ENCODE measurements at regions not wholly inside any gene's neighbourhood (a gene's known extent, or its start where the extent isn't known, plus 50 kb on each side); places are given as distances from the start of the nearest gene placed in this dataset.

GRCh38 chr7:79732535-79732934 is 279.1 kb upstream of the MAGI2 start:
- BruUV-seq (replicated peaks) = no TSS peak
- intact Hi-C loops (cut with micrococcal nuclease) = no loop called here
- TF ChIP-seq EZH2phosphoT487 (IDR thresholded peaks at IDR 0.05; ENCODE audit: borderline replicate concordance, low read length) (no peak), EZH2 (IDR thresholded peaks at IDR 0.05; ENCODE audit: low read length, unreplicated experiment) (no peak)
- TF ChIP-seq, protein P1, sequence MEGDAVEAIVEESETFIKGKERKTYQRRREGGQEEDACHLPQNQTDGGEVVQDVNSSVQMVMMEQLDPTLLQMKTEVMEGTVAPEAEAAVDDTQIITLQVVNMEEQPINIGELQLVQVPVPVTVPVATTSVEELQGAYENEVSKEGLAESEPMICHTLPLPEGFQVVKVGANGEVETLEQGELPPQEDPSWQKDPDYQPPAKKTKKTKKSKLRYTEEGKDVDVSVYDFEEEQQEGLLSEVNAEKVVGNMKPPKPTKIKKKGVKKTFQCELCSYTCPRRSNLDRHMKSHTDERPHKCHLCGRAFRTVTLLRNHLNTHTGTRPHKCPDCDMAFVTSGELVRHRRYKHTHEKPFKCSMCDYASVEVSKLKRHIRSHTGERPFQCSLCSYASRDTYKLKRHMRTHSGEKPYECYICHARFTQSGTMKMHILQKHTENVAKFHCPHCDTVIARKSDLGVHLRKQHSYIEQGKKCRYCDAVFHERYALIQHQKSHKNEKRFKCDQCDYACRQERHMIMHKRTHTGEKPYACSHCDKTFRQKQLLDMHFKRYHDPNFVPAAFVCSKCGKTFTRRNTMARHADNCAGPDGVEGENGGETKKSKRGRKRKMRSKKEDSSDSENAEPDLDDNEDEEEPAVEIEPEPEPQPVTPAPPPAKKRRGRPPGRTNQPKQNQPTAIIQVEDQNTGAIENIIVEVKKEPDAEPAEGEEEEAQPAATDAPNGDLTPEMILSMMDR (conservative IDR thresholded peaks at IDR 0.05; ENCODE audit: low read depth, low read length) = no peak
- POLR2A ChIA-PET (ENCODE audit: unreplicated experiment) = no interaction called here
- Histone ChIP-seq H3K9me2 (replicated peaks; ENCODE audit: low read length) (no peaks in the 10 kb centered on the region), H3K9ac (ENCODE audit: low read length) (no peak overlapping the region), H3K27ac (ENCODE audit: low read length) (no peak overlapping the region), H3K79me2 (ENCODE audit: low read length) (no peaks in the 10 kb centered on the region), H3K36me3 (ENCODE audit: low read depth, low read length) (no peaks in the 10 kb centered on the region; the same call in 1 of the 2 replicates), H4K20me1 (ENCODE audit: low read length) (no peaks in the 10 kb centered on the region), H3K9me3 (ENCODE audit: low read length) (peaks cover 9% of the 10 kb centered on the region; the same call in 1 of the 2 replicates), H3K4me1 (ENCODE audit: insufficient read depth, low read length) (no peaks in the 10 kb centered on the region), H3K4me2 (ENCODE audit: low read length) (no peak overlapping the region), H3K27me3 (ENCODE audit: low read length) (no peaks in the 10 kb centered on the region), H2AFZ (ENCODE audit: low read length) (no peak overlapping the region), H3K4me3 (ENCODE audit: low read length) (no peak overlapping the region), H3F3A (ENCODE audit: low read length, unreplicated experiment) (no peaks in the 10 kb centered on the region)
- DNase-seq = no peak
- no peak for ATAC-seq
- CTCF ChIA-PET = interaction anchor here (0.6 kb wide), 1 partner anchor 38 kb away, joined by 5 read pairs; no protein-coding TSS in a partner anchor

GRCh38 chr7:79730971-79731370 is 277.5 kb upstream of the MAGI2 start:
- ChIA-PET CTCF (no interaction called here), POLR2A (ENCODE audit: unreplicated experiment) (no interaction called here)
- Histone ChIP-seq H3F3A (ENCODE audit: low read length, unreplicated experiment) (no peaks in the 10 kb centered on the region), H3K9ac (ENCODE audit: low read length) (no peak overlapping the region), H3K9me2 (replicated peaks; ENCODE audit: low read length) (no peaks in the 10 kb centered on the region), H2AFZ (ENCODE audit: low read length) (no peak overlapping the region), H3K4me2 (ENCODE audit: low read length) (no peak overlapping the region), H3K9me3 (ENCODE audit: low read length) (peaks cover 9% of the 10 kb centered on the region; the same call in 1 of the 2 replicates), H3K4me3 (ENCODE audit: low read length) (no peak overlapping the region), H4K20me1 (ENCODE audit: low read length) (no peaks in the 10 kb centered on the region), H3K4me1 (ENCODE audit: insufficient read depth, low read length) (no peaks in the 10 kb centered on the region), H3K79me2 (ENCODE audit: low read length) (no peaks in the 10 kb centered on the region), H3K36me3 (ENCODE audit: low read depth, low read length) (no peaks in the 10 kb centered on the region; the same call in 1 of the 2 replicates), H3K27ac (ENCODE audit: low read length) (no peak overlapping the region), H3K27me3 (ENCODE audit: low read length) (no peaks in the 10 kb centered on the region)
- TF ChIP-seq EZH2phosphoT487 (IDR thresholded peaks at IDR 0.05; ENCODE audit: borderline replicate concordance, low read length) (no peak), EZH2 (IDR thresholded peaks at IDR 0.05; ENCODE audit: low read length, unreplicated experiment) (no peak)
- TF ChIP-seq, protein P1 (conservative IDR thresholded peaks at IDR 0.05; ENCODE audit: low read depth, low read length) = no peak
- DNase-seq = no peak
- intact Hi-C loops (cut with micrococcal nuclease) = no loop called here
- no TSS peak for BruUV-seq (replicated peaks)
- no peak for ATAC-seq

DNA sequence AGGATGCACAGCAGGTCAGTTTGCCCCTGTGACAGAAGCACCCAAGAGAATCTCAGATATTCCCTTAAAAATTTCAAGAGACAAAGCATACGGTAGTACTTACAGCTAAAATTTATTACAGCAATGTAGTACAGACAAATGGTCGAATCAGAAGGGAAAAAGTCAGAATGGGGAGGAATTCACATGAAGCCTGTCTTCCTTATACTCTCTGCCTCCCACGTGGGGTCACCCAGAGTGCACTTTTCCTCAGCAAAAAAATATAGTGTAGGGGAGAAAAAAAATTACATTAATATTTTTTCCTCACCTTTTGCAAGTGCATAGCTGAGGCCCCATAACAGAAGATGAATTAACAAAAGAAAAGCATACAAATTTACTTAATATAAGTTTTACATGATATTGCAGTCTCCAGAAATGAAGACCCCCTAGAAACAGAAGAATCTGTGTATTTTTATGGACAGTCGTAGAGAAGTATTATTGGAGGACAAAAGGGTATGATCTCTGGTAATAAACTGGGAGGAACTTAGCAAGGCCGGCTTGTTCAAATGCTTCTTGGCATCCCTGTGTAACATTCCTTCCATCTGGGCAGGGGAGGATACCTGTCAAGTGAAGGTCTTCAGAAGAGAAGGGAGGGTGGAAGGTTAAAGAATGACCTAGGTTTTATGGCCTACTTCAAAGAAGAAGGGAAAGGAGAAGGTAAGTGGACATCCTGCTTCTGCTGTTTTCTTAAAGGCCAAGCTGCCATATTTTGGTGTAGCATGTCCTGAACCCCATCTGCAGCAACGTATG is 270.6 kb upstream of the MAGI2 start:
- DNase-seq (no peak), ATAC-seq (no peak)
- H3K4me2 ChIP-seq (ENCODE audit: low read length) = no peak overlapping the region
- H3F3A ChIP-seq (ENCODE audit: low read length, unreplicated experiment) = no peaks in the 10 kb centered on the region
- H3K9me3 ChIP-seq (ENCODE audit: low read length) = no peaks in the 10 kb centered on the region
- H3K79me2 ChIP-seq (ENCODE audit: low read length) = no peaks in the 10 kb centered on the region
- H3K27ac ChIP-seq (ENCODE audit: low read length) = no peak overlapping the region
- CTCF ChIA-PET = no interaction called here
- H3K9ac ChIP-seq (ENCODE audit: low read length) = no peak overlapping the region
- POLR2A ChIA-PET (ENCODE audit: unreplicated experiment) = no interaction called here
- no peak overlapping the region for H3K4me3 ChIP-seq (ENCODE audit: low read length)
- H3K36me3 ChIP-seq (ENCODE audit: low read depth, low read length) = no peaks in the 10 kb centered on the region
- no TSS peak for BruUV-seq (replicated peaks)
- intact Hi-C loops (cut with micrococcal nuclease) = no loop called here
- H2AFZ ChIP-seq (ENCODE audit: low read length) = no peak overlapping the region
- H3K9me2 ChIP-seq (replicated peaks; ENCODE audit: low read length) = no peaks in the 10 kb centered on the region
- TF ChIP-seq EZH2 (IDR thresholded peaks at IDR 0.05; ENCODE audit: low read length, unreplicated experiment) (no peak), EZH2phosphoT487 (IDR thresholded peaks at IDR 0.05; ENCODE audit: borderline replicate concordance, low read length) (no peak)
- TF ChIP-seq, protein P1 (conservative IDR thresholded peaks at IDR 0.05; ENCODE audit: low read depth, low read length) = no peak
- no peaks in the 10 kb centered on the region for H4K20me1 ChIP-seq (ENCODE audit: low read length)
- no peaks in the 10 kb centered on the region for H3K4me1 ChIP-seq (ENCODE audit: insufficient read depth, low read length)
- H3K27me3 ChIP-seq (ENCODE audit: low read length) = no peaks in the 10 kb centered on the region

Measured in PC-3 (cell line).